H9 (cell line): ENCODE measurements at regions not wholly inside any gene's neighbourhood (a gene's known extent, or its start where the extent isn't known, plus 50 kb on each side); places are given as distances from the start of the nearest gene placed in this dataset.

Source experiments
- DNase-seq: peaks from one replicate; pipeline ENCODE4 v3.0.0-alpha.2; 2017
- H2AFZ ChIP-seq: one replicate; pipeline ENCODE4 v1.6.1; 2013; ENCODE audit warnings: mild to moderate bottlenecking, low read length, control low read depth, moderate library complexity
- H2AK5ac ChIP-seq: 2 replicates; pipeline ENCODE4 v1.6.1; 2013; ENCODE audit warnings: low read length, control low read depth, mixed read lengths; ENCODE audit not compliant: insufficient read length
- H2BK120ac ChIP-seq: one replicate; pipeline ENCODE4 v1.6.1; 2013; ENCODE audit warnings: low read depth, mild to moderate bottlenecking, low read length, control low read depth, inconsistent platforms; ENCODE audit not compliant: poor library complexity, severe bottlenecking
- H2BK12ac ChIP-seq: 2 replicates; pipeline ENCODE4 v1.6.1; 2013; ENCODE audit warnings: low read length, control low read depth, mixed read lengths, low read depth; ENCODE audit not compliant: insufficient read length
- H2BK15ac ChIP-seq: 2 replicates; pipeline ENCODE4 v1.6.1; 2013; ENCODE audit warnings: low read depth, low read length, control low read depth
- H2BK20ac ChIP-seq: one replicate; pipeline ENCODE4 v1.6.1; 2013; ENCODE audit warnings: low read depth, mild to moderate bottlenecking, low read length, control low read depth, inconsistent platforms; ENCODE audit not compliant: poor library complexity, severe bottlenecking
- H2BK5ac ChIP-seq: 2 replicates; pipeline ENCODE4 v1.6.1; 2013; ENCODE audit warnings: low read length, control low read depth, mixed read lengths; ENCODE audit not compliant: insufficient read length
- H3K14ac ChIP-seq: 2 replicates; pipeline ENCODE4 v1.6.1; 2013; ENCODE audit warnings: low read length, control low read depth; ENCODE audit not compliant: insufficient read depth
- H3K18ac ChIP-seq: 2 replicates; pipeline ENCODE4 v1.6.1; 2013; ENCODE audit warnings: low read depth, mild to moderate bottlenecking, mixed read lengths, low read length, control low read depth; ENCODE audit not compliant: insufficient read length
- H3K23ac ChIP-seq: 2 replicates; pipeline ENCODE4 v1.6.1; 2013; ENCODE audit warnings: low read length, control low read depth, mixed read lengths, low read depth; ENCODE audit not compliant: insufficient read length
- H3K23me2 ChIP-seq: 2 replicates; pipeline ENCODE4 v1.6.1; 2013; ENCODE audit warnings: low read depth, mild to moderate bottlenecking, mixed read lengths, low read length, control low read depth; ENCODE audit not compliant: insufficient read length, poor library complexity, severe bottlenecking
- H3K27ac ChIP-seq: 2 replicates; pipeline ENCODE4 v1.5.1; 2013; ENCODE audit warnings: low read length, control low read depth, mixed read lengths, low read depth; ENCODE audit not compliant: insufficient read length
- H3K27me3 ChIP-seq: 2 replicates; pipeline ENCODE4 v1.6.1; 2013; ENCODE audit warnings: low read length, control low read depth, inconsistent platforms; ENCODE audit not compliant: insufficient read depth
- H3K4ac ChIP-seq: 2 replicates; pipeline ENCODE4 v1.6.1; 2013; ENCODE audit warnings: low read depth, mild to moderate bottlenecking, control low read depth, inconsistent platforms, low read length, moderate library complexity
- H3K4me1 ChIP-seq: 2 replicates; pipeline ENCODE4 v1.6.1; 2013; ENCODE audit warnings: low read length, control low read depth, inconsistent platforms; ENCODE audit not compliant: insufficient read depth
- H3K4me2 ChIP-seq: 2 replicates; pipeline ENCODE4 v1.6.1; 2013; ENCODE audit warnings: low read length, control low read depth, mixed read lengths; ENCODE audit not compliant: insufficient read length, insufficient read depth
- H3K56ac ChIP-seq: 2 replicates; pipeline ENCODE4 v1.6.1; 2013; ENCODE audit warnings: low read depth, mild to moderate bottlenecking, mixed read lengths, low read length, control low read depth; ENCODE audit not compliant: insufficient read length
- H3K79me1 ChIP-seq: 2 replicates; pipeline ENCODE4 v1.6.1; 2013; ENCODE audit warnings: low read depth, mild to moderate bottlenecking, moderate library complexity, low read length, control low read depth, inconsistent platforms; ENCODE audit not compliant: insufficient read depth, poor library complexity, severe bottlenecking
- H3K79me2 ChIP-seq: 2 replicates; pipeline ENCODE4 v1.6.1; 2013; ENCODE audit warnings: low read length, control low read depth, inconsistent platforms; ENCODE audit not compliant: insufficient read depth
- H3K9ac ChIP-seq: 2 replicates; pipeline ENCODE4 v1.6.1; 2013; ENCODE audit warnings: low read length, control low read depth, mixed read lengths; ENCODE audit not compliant: insufficient read length; ENCODE audit errors: extremely low read depth
- H3K9me3 ChIP-seq: one replicate; pipeline ENCODE4 v1.6.1; 2013; ENCODE audit warnings: low read depth, low read length, inconsistent platforms; ENCODE audit not compliant: control insufficient read depth
- H3T11ph ChIP-seq: one replicate; pipeline ENCODE4 v1.6.1; 2013; ENCODE audit warnings: mild to moderate bottlenecking, low read length, control low read depth, inconsistent platforms
- H4K20me1 ChIP-seq: one replicate; pipeline ENCODE4 v1.6.1; 2013; ENCODE audit not compliant: control insufficient read depth, insufficient read length, insufficient read depth
- H4K5ac ChIP-seq: 2 replicates; pipeline ENCODE4 v1.6.1; 2013; ENCODE audit warnings: low read depth, mild to moderate bottlenecking, mixed read lengths, low read length, control low read depth; ENCODE audit not compliant: insufficient read length
- H4K8ac ChIP-seq: replicated peaks from 2 replicates; pipeline ENCODE4 v1.6.1; 2013; ENCODE audit warnings: low read length, control low read depth, mixed read lengths, low read depth; ENCODE audit not compliant: insufficient read length
- H4K91ac ChIP-seq: 2 replicates; pipeline ENCODE4 v1.6.1; 2013; ENCODE audit warnings: low read depth, mild to moderate bottlenecking, moderate library complexity, mixed read lengths, low read length, control low read depth; ENCODE audit not compliant: insufficient read length
- H3K27ac Mint-ChIP-seq, 3 experiments: 2 replicates in 2 of 3; 3 replicates in 1 of 3; pipeline ENCODE4 v1.8.0; 2020 to 2021; ENCODE audit warnings: mixed read lengths in 3 of 3, mild to moderate bottlenecking in 1 of 3, moderate library complexity in 1 of 3
- H3K27me3 Mint-ChIP-seq: 2 replicates; pipeline ENCODE4 v1.8.0; 2021; ENCODE audit warnings: low read depth, mild to moderate bottlenecking, moderate library complexity, mixed read lengths
- H3K36me3 Mint-ChIP-seq, 3 experiments: 2 replicates in 2 of 3; 3 replicates in 1 of 3; pipeline ENCODE4 v1.8.0; 2020 to 2021; ENCODE audit warnings: low read depth in 3 of 3, mixed read lengths in 3 of 3; ENCODE audit not compliant: insufficient read depth in 1 of 3
- H3K4me1 Mint-ChIP-seq, 2 experiments: 2 replicates each; pipeline ENCODE4 v1.8.0; 2020; ENCODE audit warnings: mixed read lengths in 2 of 2
- H3K4me3 Mint-ChIP-seq, 2 experiments: 2 replicates in 1 of 2; 3 replicates in 1 of 2; pipeline ENCODE4 v1.8.0; 2020 to 2021; ENCODE audit warnings: mild to moderate bottlenecking in 2 of 2, mixed read lengths in 2 of 2, moderate library complexity in 1 of 2
- H3K9me3 Mint-ChIP-seq, 2 experiments: 2 replicates in 1 of 2; 3 replicates in 1 of 2; pipeline ENCODE4 v1.8.0; 2020; ENCODE audit warnings: mild to moderate bottlenecking in 2 of 2, mixed read lengths in 2 of 2, moderate library complexity in 1 of 2
- WGBS: extraction: QIAGEN DNeasy Blood & Tissue Kit; methylation state at CpG from one replicate; pipeline ENCODE4 v1.1.7; 2013; ENCODE audit warnings: missing lambda C conversion rate, low lambda C conversion rate, mixed read lengths; ENCODE audit not compliant: insufficient read length; ENCODE audit errors: extremely low coverage; 5-methylcytosine and 5-hydroxymethylcytosine counted together
- TF ChIP-seq, protein P1 (sequence below): fragments of 200-600 bp; sonication (generic); conservative IDR thresholded peaks from 3 replicates; pipeline ENCODE4 v1.8.0; 2021; ENCODE audit warnings: antibody characterized with exemption, mild to moderate bottlenecking

DNA sequence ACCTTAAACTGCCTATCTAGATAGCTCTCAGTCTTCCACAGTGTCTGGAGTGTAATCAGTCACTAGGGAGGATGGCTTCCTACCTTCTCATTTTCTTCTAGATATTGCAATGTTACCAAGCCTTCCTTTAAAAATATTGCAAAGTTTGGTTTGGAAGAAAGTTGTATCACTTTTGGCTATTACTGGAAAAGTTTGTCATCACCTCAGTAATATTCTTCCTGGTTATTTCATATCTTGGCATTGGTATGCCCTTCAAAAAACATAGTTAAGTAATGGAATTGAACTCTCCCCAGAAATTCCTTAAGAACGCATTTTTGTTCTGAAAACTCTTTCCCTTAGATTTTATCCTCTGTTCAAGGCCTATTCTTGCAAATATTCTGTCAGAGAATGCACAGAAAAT is 179.3 kb upstream of the MME start:
- Histone ChIP-seq H3K4ac (no peak overlapping the region), H4K8ac (no peak overlapping the region), H3K4me2 (no peak overlapping the region), H2AK5ac (no peak overlapping the region), H3K9me3 (no peaks in the 10 kb centered on the region), H2BK20ac (no peak overlapping the region), H3K18ac (no peak overlapping the region), H3K27me3 (no peaks in the 10 kb centered on the region), H3K4me1 (no peaks in the 10 kb centered on the region), H2BK5ac (no peak overlapping the region), H2BK15ac (no peak overlapping the region), H2BK12ac (no peak overlapping the region), H3K9ac (no peak overlapping the region), H3K27ac (no peak overlapping the region), H4K20me1 (no peaks in the 10 kb centered on the region), H2BK120ac (no peak overlapping the region), H3K79me2 (no peaks in the 10 kb centered on the region), H3K14ac (no peak overlapping the region), H3T11ph (no peak overlapping the region), H4K5ac (no peak overlapping the region), H4K91ac (no peak overlapping the region), H3K56ac (no peak overlapping the region), H3K23me2 (no peaks in the 10 kb centered on the region), H2AFZ (no peak overlapping the region), H3K79me1 (no peaks in the 10 kb centered on the region), H3K23ac (no peak overlapping the region)
- TF ChIP-seq, protein P1, sequence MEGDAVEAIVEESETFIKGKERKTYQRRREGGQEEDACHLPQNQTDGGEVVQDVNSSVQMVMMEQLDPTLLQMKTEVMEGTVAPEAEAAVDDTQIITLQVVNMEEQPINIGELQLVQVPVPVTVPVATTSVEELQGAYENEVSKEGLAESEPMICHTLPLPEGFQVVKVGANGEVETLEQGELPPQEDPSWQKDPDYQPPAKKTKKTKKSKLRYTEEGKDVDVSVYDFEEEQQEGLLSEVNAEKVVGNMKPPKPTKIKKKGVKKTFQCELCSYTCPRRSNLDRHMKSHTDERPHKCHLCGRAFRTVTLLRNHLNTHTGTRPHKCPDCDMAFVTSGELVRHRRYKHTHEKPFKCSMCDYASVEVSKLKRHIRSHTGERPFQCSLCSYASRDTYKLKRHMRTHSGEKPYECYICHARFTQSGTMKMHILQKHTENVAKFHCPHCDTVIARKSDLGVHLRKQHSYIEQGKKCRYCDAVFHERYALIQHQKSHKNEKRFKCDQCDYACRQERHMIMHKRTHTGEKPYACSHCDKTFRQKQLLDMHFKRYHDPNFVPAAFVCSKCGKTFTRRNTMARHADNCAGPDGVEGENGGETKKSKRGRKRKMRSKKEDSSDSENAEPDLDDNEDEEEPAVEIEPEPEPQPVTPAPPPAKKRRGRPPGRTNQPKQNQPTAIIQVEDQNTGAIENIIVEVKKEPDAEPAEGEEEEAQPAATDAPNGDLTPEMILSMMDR = no peak
- Mint-ChIP-seq H3K4me3 (no peak overlapping the region), H3K27ac (no peak overlapping the region), H3K36me3 (no peaks in the 10 kb centered on the region), H3K27me3 (no peaks in the 10 kb centered on the region), H3K4me1 (0 out of 4 replicates have a peak, but pooled peaks cover 0 to 3% of the 10 kb centered on the region in 2 experiments), H3K9me3 (no peaks in the 10 kb centered on the region; a peak in 1 of 5 replicates)
- DNase-seq = no peak
- WGBS = no CpG with 5 or more reads among the region's 1 CpG
